HepG2 (cell line): ENCODE measurements at regions not wholly inside any gene's neighbourhood (a gene's known extent, or its start where the extent isn't known, plus 50 kb on each side); places are given as distances from the start of the nearest gene placed in this dataset.

Source experiments
- ATAC-seq: fragments of 200-7000 bp; cut with Tn5 transposase; 3 replicates; pipeline ENCODE4 v1.9.1; 2020; ENCODE audit warnings: mild to moderate bottlenecking, moderate library complexity
- BruUV-seq: library from RNA; stranded (reverse); fragments of 400-500 nt; replicated peaks from 2 replicates; lab custom pipeline; 2021; lab: Mats Ljungman, UMichigan
- CTCF ChIA-PET: fragments of 300-600 bp; formaldehyde crosslinking; extraction: SDS; loops from one replicate; lab custom pipeline; 2021; ENCODE audit warnings: low total read pairs, inconsistent platforms, low intra/inter-chr PET ratio; lab: Yijun Ruan, JAX
- POLR2A ChIA-PET: fragments of 350-600 bp; sonication (Branson Sonifier 250); formaldehyde crosslinking; loops from one replicate; lab custom pipeline; 2020; ENCODE audit warnings: antibody characterized with exemption, inconsistent platforms; lab: Yijun Ruan, JAX
- DNase-seq: peaks from one replicate; pipeline ENCODE4 v3.0.0-alpha.2; 2015; ENCODE audit warnings: low spot score
- FAIRE-seq: peaks from 3 replicates; lab custom pipeline; 2011; peaks lifted over from hg19 to GRCh38; lab: Jason Lieb, UNC
- H2AFZ ChIP-seq: one replicate; pipeline ENCODE4 v1.6.1; 2011; ENCODE audit warnings: low read length, inconsistent platforms
- H3K27ac ChIP-seq: fragments of 300-600 bp; 3 replicates; pipeline ENCODE4 v1.8.0; 2011; ENCODE audit warnings: mixed run types, mild to moderate bottlenecking, mixed read lengths, low read length, inconsistent platforms; ENCODE audit not compliant: insufficient read depth; ENCODE audit errors: extremely low read length
- H3K27me3 ChIP-seq, 2 experiments: fragments of 200-600 bp in 1 of 2; 2 replicates in 1 of 2; 3 replicates in 1 of 2; pipeline versions ENCODE4 v1.6.0 to v1.8.0; 2011; ENCODE audit warnings: low read length in 2 of 2, mild to moderate bottlenecking in 2 of 2, moderate library complexity in 2 of 2, inconsistent platforms in 1 of 2; ENCODE audit not compliant: insufficient read depth in 2 of 2, control insufficient read depth in 1 of 2
- H3K36me3 ChIP-seq, 2 experiments: fragments of 200-600 bp in 1 of 2; replicated peaks in 1 of 2; 2 replicates in 1 of 2; 3 replicates in 1 of 2; pipeline versions ENCODE4 v1.5.1 to v1.8.0; 2011; ENCODE audit warnings: low read length in 2 of 2, inconsistent platforms in 1 of 2; ENCODE audit not compliant: insufficient read depth in 2 of 2, control insufficient read depth in 1 of 2
- H3K4me1 ChIP-seq: 2 replicates; pipeline ENCODE4 v1.5.1; 2012; ENCODE audit warnings: low read length, inconsistent platforms; ENCODE audit not compliant: insufficient read depth
- H3K4me2 ChIP-seq: 2 replicates; pipeline ENCODE4 v1.6.0; 2011; ENCODE audit warnings: low read depth, low read length, inconsistent platforms
- H3K4me3 ChIP-seq, 3 experiments: fragments of 200-600 bp in 1 of 3; sonication (generic), shearing (Covaris generic) in 1 of 3; replicated peaks in 1 of 3; 2 replicates each; pipeline ENCODE4 v1.5.1; 2011 to 2016; ENCODE audit warnings: low read length in 3 of 3, inconsistent platforms in 2 of 3, low read depth in 2 of 3, mild to moderate bottlenecking in 2 of 3, control low read depth in 1 of 3, mixed read lengths in 1 of 3; ENCODE audit not compliant: insufficient read depth in 1 of 3
- H3K79me2 ChIP-seq: one replicate; pipeline ENCODE4 v1.6.1; 2011; ENCODE audit warnings: low read length, inconsistent platforms; ENCODE audit not compliant: insufficient read depth
- H3K9ac ChIP-seq: 2 replicates; pipeline ENCODE4 v1.6.0; 2011; ENCODE audit warnings: mild to moderate bottlenecking, low read depth, low read length, inconsistent platforms; ENCODE audit not compliant: insufficient read depth
- H3K9me3 ChIP-seq: 2 replicates; pipeline ENCODE4 v1.5.1; 2012; ENCODE audit warnings: mild to moderate bottlenecking, low read length
- H4K20me1 ChIP-seq: 2 replicates; pipeline ENCODE4 v1.6.0; 2011; ENCODE audit warnings: inconsistent platforms, mild to moderate bottlenecking, low read length, moderate library complexity; ENCODE audit not compliant: insufficient read depth
- HOXA9 ChIP-seq: sonication (generic); formaldehyde crosslinking; IDR thresholded peaks from 2 replicates; pipeline ENCODE4 v1.8.1; 2022; ENCODE audit warnings: missing genetic modification reagents, mild to moderate bottlenecking, moderate library complexity, borderline replicate concordance
- SMARCC2 ChIP-seq: fragments of 450-650 bp; IDR thresholded peaks from 2 replicates; pipeline ENCODE4 v1.6.1; 2017; ENCODE audit warnings: antibody characterized with exemption, mild to moderate bottlenecking
- TCF12 ChIP-seq, 2 experiments: fragments of 450-650 bp in 1 of 2; sonication (generic) in 1 of 2; formaldehyde crosslinking in 1 of 2; IDR thresholded peaks; 2 replicates each; pipeline versions ENCODE4 v1.6.1 to v1.8.0; 2017 to 2022; ENCODE audit warnings: antibody characterized with exemption in 1 of 2, mild to moderate bottlenecking in 1 of 2, missing genetic modification reagents in 1 of 2, moderate library complexity in 1 of 2
- WGBS: methylation state at CpG from one replicate; pipeline ENCODE4 v1.1.6; 2017; ENCODE audit warnings: low lambda C conversion rate; 5-methylcytosine and 5-hydroxymethylcytosine counted together
- in situ Hi-C: cut with HindIII; loops from 2 replicates; pipeline ENCODE4 v1.10.0; 2017; ENCODE audit warnings: low pct_unique_long_range_greater_than_20kb; ENCODE audit not compliant: extremely low pct_ligation_motif_present
- intact Hi-C: fragments of 100-400 bp; cut with micrococcal nuclease; formaldehyde crosslinking; loops from one replicate; pipeline ENCODE4 v1.10.0; 2022; ENCODE audit not compliant: unreplicated experiment
- TF ChIP-seq, protein P1 (sequence below): sonication (generic); formaldehyde crosslinking; IDR thresholded peaks from 2 replicates; pipeline ENCODE4 v1.8.1; 2023; ENCODE audit warnings: mild to moderate bottlenecking, missing genetic modification reagents
- TF ChIP-seq, protein P2 (sequence below): sonication (generic); formaldehyde crosslinking; IDR thresholded peaks from 2 replicates; pipeline ENCODE4 v1.4.0; 2020; ENCODE audit warnings: missing genetic modification reagents, mild to moderate bottlenecking, borderline replicate concordance

DNA sequence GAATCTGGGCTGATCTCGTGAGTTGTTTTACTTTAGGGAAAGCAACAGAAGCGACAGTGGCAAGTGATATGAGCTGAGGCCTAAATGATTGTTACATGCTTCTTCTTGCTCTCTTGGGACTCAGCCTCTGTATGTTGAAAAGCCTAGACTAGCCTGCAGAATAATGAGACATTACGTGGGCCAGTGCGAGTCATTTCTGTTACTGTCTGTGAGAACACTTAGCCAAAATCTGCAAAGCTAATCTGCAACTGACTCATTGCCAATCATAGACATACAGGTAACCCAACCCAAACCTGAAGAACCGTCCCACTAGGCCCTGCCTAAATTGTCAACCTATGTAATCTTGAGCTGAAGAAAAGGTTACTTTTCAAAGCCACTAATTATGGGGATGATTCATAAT, 77.4 kb upstream of the F13A1 start:
- Histone ChIP-seq H3K27me3 (no peaks in the 10 kb centered on the region; a peak in 1 of 5 replicates), H3K36me3 (no peaks in the 10 kb centered on the region), H2AFZ (no peak overlapping the region), H3K27ac (no peak overlapping the region), H3K9me3 (no peaks in the 10 kb centered on the region), H3K4me2 (no peak overlapping the region), H3K79me2 (no peaks in the 10 kb centered on the region), H3K9ac (no peak overlapping the region), H3K4me3 (no peak overlapping the region), H4K20me1 (no peaks in the 10 kb centered on the region), H3K4me1 (no peaks in the 10 kb centered on the region)
- ATAC-seq (no peak), FAIRE-seq (no peak), DNase-seq (no peak)
- CTCF ChIA-PET, result no interaction called here
- intact Hi-C loops, result no loop called here
- WGBS, result 10% methylated on average over 5 of the region's 5 CpGs
- in situ Hi-C loops, result no loop called here
- BruUV-seq, result no TSS peak
- POLR2A ChIA-PET, result no interaction called here
- TF ChIP-seq, protein P1, sequence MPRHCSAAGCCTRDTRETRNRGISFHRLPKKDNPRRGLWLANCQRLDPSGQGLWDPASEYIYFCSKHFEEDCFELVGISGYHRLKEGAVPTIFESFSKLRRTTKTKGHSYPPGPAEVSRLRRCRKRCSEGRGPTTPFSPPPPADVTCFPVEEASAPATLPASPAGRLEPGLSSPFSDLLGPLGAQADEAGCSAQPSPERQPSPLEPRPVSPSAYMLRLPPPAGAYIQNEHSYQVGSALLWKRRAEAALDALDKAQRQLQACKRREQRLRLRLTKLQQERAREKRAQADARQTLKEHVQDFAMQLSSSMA (CRISPR knock-in tag), result no peak
- TF ChIP-seq, protein P2, sequence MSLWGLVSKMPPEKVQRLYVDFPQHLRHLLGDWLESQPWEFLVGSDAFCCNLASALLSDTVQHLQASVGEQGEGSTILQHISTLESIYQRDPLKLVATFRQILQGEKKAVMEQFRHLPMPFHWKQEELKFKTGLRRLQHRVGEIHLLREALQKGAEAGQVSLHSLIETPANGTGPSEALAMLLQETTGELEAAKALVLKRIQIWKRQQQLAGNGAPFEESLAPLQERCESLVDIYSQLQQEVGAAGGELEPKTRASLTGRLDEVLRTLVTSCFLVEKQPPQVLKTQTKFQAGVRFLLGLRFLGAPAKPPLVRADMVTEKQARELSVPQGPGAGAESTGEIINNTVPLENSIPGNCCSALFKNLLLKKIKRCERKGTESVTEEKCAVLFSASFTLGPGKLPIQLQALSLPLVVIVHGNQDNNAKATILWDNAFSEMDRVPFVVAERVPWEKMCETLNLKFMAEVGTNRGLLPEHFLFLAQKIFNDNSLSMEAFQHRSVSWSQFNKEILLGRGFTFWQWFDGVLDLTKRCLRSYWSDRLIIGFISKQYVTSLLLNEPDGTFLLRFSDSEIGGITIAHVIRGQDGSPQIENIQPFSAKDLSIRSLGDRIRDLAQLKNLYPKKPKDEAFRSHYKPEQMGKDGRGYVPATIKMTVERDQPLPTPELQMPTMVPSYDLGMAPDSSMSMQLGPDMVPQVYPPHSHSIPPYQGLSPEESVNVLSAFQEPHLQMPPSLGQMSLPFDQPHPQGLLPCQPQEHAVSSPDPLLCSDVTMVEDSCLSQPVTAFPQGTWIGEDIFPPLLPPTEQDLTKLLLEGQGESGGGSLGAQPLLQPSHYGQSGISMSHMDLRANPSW (CRISPR knock-in tag), result no peak
- no peak for TF ChIP-seq HOXA9 (CRISPR knock-in tag)
- no peak for TF ChIP-seq TCF12 (IDR thresholded peaks at IDR 0.05)
- TF ChIP-seq TCF12 (CRISPR knock-in tag; IDR thresholded peaks at IDR 0.05), result no peak
- TF ChIP-seq, all 625 proteins: peak for 0

DNA sequence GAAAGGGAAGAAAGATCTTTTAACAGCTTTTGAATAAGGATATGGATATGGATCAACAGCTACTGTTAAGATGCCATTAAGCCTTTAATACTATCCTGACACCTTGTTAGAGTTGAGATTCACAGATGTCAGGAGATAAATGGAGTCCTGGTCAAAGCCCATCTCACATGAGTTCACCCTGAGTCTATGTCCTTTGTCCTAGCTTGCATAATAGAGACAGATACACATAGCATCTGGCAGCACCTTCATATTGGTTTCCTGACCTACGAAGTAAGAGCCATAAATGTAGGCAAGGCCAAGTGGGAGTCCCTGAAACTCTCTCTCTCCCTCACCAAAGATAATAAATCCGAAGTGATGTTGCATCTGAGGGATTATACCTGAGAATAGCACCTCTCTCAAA, 79.1 kb upstream of the F13A1 start:
- intact Hi-C loops (no loop called here), in situ Hi-C loops (no loop called here)
- ChIA-PET POLR2A (no interaction called here), CTCF (no interaction called here)
- no peak overlapping the region for H3K9ac ChIP-seq
- H3K9me3 ChIP-seq, result no peaks in the 10 kb centered on the region
- no peak overlapping the region for H3K4me2 ChIP-seq
- WGBS, result 0% methylated on average over 2 of the region's 2 CpGs
- no peak overlapping the region for H3K4me3 ChIP-seq
- H3K4me1 ChIP-seq, result no peaks in the 10 kb centered on the region
- H3K27me3 ChIP-seq, result no peaks in the 10 kb centered on the region; a peak in 1 of 5 replicates
- no peak overlapping the region for H2AFZ ChIP-seq
- TF ChIP-seq SMARCC2, result no peak
- no peaks in the 10 kb centered on the region for H4K20me1 ChIP-seq
- H3K36me3 ChIP-seq, result no peaks in the 10 kb centered on the region
- no TSS peak for BruUV-seq
- ATAC-seq, result no peak
- H3K79me2 ChIP-seq, result no peaks in the 10 kb centered on the region
- H3K27ac ChIP-seq, result no peak overlapping the region
- no peak for FAIRE-seq
- DNase-seq, result no peak
